Gastroesophageal sphincter (tissue), 4 donors: ENCODE measurements at regions not wholly inside any gene's neighbourhood (a gene's known extent, or its start where the extent isn't known, plus 50 kb on each side); places are given as distances from the start of the nearest gene placed in this dataset.
"Not testable (repeated sequence)": the region's sequence is repeated elsewhere in the genome, so short reads cannot be mapped to it uniquely, and the experiment has no call there.

Source experiments
- ATAC-seq: fragments of 150-250 bp; one replicate; pipeline ENCODE4 v1.9.1; 2016; ENCODE audit warnings: mild to moderate bottlenecking, moderate library complexity
- H3K27ac ChIP-seq, 4 donors: fragments of 200-600 bp; sonication (generic) in 3 of 4; 1 replicate in 3 of 4; 2 replicates in 1 of 4; pipeline ENCODE4 v1.5.1; 2016 to 2019
- H3K27me3 ChIP-seq: fragments of 200-600 bp; sonication (generic); one replicate; pipeline ENCODE4 v1.5.1; 2019
- H3K36me3 ChIP-seq, 2 donors: fragments of 200-600 bp; sonication (generic); one replicate each; pipeline ENCODE4 v1.5.1; 2019; ENCODE audit warnings: control low read depth in 1 of 2
- H3K4me1 ChIP-seq, 3 donors: fragments of 200-600 bp; sonication (generic); 1 replicate in 2 of 3; 2 replicates in 1 of 3; pipeline ENCODE4 v1.5.1; 2016 to 2019; ENCODE audit warnings: control low read depth in 2 of 3
- H3K4me3 ChIP-seq, 2 donors: fragments of 200-600 bp; sonication (generic); one replicate each; pipeline ENCODE4 v1.5.1; 2019; ENCODE audit warnings: mild to moderate bottlenecking in 1 of 2, moderate library complexity in 1 of 2
- H3K9me3 ChIP-seq, 3 donors: fragments of 200-600 bp; sonication (generic); one replicate each; pipeline ENCODE4 v1.5.1; 2017 to 2019; ENCODE audit warnings: control low read depth in 2 of 3
- CTCF ChIP-seq, 4 experiments: fragments of 200-600 bp in 2 of 4; fragments of 450-650 bp in 2 of 4; sonication (generic) in 1 of 4; IDR thresholded peaks; one replicate each; pipeline ENCODE4 v1.5.1; 2017 to 2019; ENCODE audit warnings: antibody characterized with exemption in 4 of 4, mild to moderate bottlenecking in 2 of 4, moderate library complexity in 2 of 4
- EP300 ChIP-seq: sonication (generic); formaldehyde crosslinking; IDR thresholded peaks from one replicate; pipeline ENCODE4 v1.6.1; 2017; ENCODE audit warnings: antibody characterized with exemption, mild to moderate bottlenecking
- POLR2A ChIP-seq, 2 donors: fragments of 450-650 bp; IDR thresholded peaks; one replicate each; pipeline ENCODE4 v1.6.1; 2017; ENCODE audit warnings: antibody characterized with exemption in 2 of 2, mild to moderate bottlenecking in 2 of 2, moderate library complexity in 1 of 2
- POLR2AphosphoS5 ChIP-seq: sonication (generic); formaldehyde crosslinking; IDR thresholded peaks from one replicate; pipeline ENCODE4 v1.6.1; 2017; ENCODE audit warnings: antibody characterized with exemption
- WGBS, 2 donors: methylation state at CpG; one replicate each; pipeline ENCODE4 v1.1.5; 2018; ENCODE audit warnings: low coverage in 1 of 2; 5-methylcytosine and 5-hydroxymethylcytosine counted together

- H3K27me3 ChIP-seq: peaks cover 30% of the 10 kb centered on the region
- 54 to 55% methylated on average over 4 to 5 of the region's 5 CpGs for WGBS, 2 donors
- not testable (repeated sequence) for H3K36me3 ChIP-seq, H3K4me3 ChIP-seq, H3K9me3 ChIP-seq, H3K27ac ChIP-seq, H3K4me1 ChIP-seq, ATAC-seq
Measured at GRCh38 chr1:147103416-147104155, 68.7 kb downstream of the PRKAB2 start.

- WGBS, 2 donors: 69 to 83% methylated on average over 2 to 5 of the region's 6 CpGs
- Histone ChIP-seq H3K36me3 (no peaks in the 10 kb centered on the region), H3K27ac (no peak overlapping the region), H3K27me3 (peaks cover 9% of the 10 kb centered on the region), H3K4me3 (no peak overlapping the region), H3K9me3 (no peaks in the 10 kb centered on the region), H3K4me1 (no peaks in the 10 kb centered on the region)
- ATAC-seq: no peak
- TF ChIP-seq POLR2A (IDR thresholded peaks at IDR 0.05): no peak
- TF ChIP-seq CTCF (IDR thresholded peaks at IDR 0.05): no peak
- no peak for TF ChIP-seq EP300
- TF ChIP-seq POLR2AphosphoS5: no peak
Measured at GRCh38 chr1:147099192-147099591, 73.1 kb downstream of the PRKAB2 start.

- not testable (repeated sequence) for ATAC-seq, H3K4me3 ChIP-seq, H3K4me1 ChIP-seq, H3K36me3 ChIP-seq, H3K9me3 ChIP-seq, H3K27me3 ChIP-seq, H3K27ac ChIP-seq
- 49 to 64% methylated on average over 6 to 9 of the region's 11 CpGs for WGBS, 2 donors
- peak in 1 of 4 experiments; percentile 35 for TF ChIP-seq CTCF (IDR thresholded peaks at IDR 0.05)
Measured at GRCh38 chr1:147098338-147098973, 73.8 kb downstream of the PRKAB2 start.

- ATAC-seq: no peak
- Histone ChIP-seq H3K36me3 (no peaks in the 10 kb centered on the region), H3K4me1 (no peaks in the 10 kb centered on the region), H3K27me3 (peaks cover 7% of the 10 kb centered on the region), H3K4me3 (no peak overlapping the region), H3K9me3 (no peaks in the 10 kb centered on the region), H3K27ac (no peak overlapping the region)
- WGBS, 2 donors: 75 to 83% methylated on average over 4 of the region's 4 CpGs
- TF ChIP-seq POLR2A (IDR thresholded peaks at IDR 0.05) (no peak), CTCF (IDR thresholded peaks at IDR 0.05) (no peak), POLR2AphosphoS5 (no peak), EP300 (no peak)
Measured at GRCh38 chr1:147095691-147096090, 76.6 kb downstream of the PRKAB2 start.

GRCh38 chr1:147091801-147092200 lies 80.5 kb downstream of the PRKAB2 start:
- Histone ChIP-seq H3K36me3 (no peaks in the 10 kb centered on the region), H3K27me3 (peaks cover 12% of the 10 kb centered on the region), H3K9me3 (peaks cover 0 to 15% (median 0%) of the 10 kb centered on the region in 3 donors), H3K4me1 (no peaks in the 10 kb centered on the region), H3K4me3 (no peak overlapping the region), H3K27ac (no peak overlapping the region)
- ATAC-seq: no peak
- WGBS, 2 donors: 81% methylated on average over 2 of the region's 2 CpGs; no CpG with 5 or more reads in 1 of the 2 donors
- TF ChIP-seq POLR2AphosphoS5: no peak
- TF ChIP-seq CTCF (IDR thresholded peaks at IDR 0.05): no peak
- no peak for TF ChIP-seq EP300
- no peak for TF ChIP-seq POLR2A (IDR thresholded peaks at IDR 0.05)
